Mammary epithelial cell (primary cell): ENCODE measurements at regions not wholly inside any gene's neighbourhood (a gene's known extent, or its start where the extent isn't known, plus 50 kb on each side); places are given as distances from the start of the nearest gene placed in this dataset.

Experiments used
- CTCF ChIP-seq, 2 donors: IDR thresholded peaks in 1 of 2; conservative IDR thresholded peaks in 1 of 2; 2 replicates each; pipeline ENCODE4 v1.5.1; 2011 to 2012; ENCODE audit warnings: inconsistent platforms in 2 of 2, low read length in 2 of 2, mild to moderate bottlenecking in 2 of 2, control low read depth in 1 of 2, low read depth in 1 of 2; ENCODE audit not compliant: insufficient read depth in 1 of 2; ENCODE audit errors: extremely low read depth in 1 of 2
- EZH2 ChIP-seq: IDR thresholded peaks from 2 replicates; pipeline ENCODE4 v1.6.1; 2012; ENCODE audit warnings: low read length, inconsistent platforms, borderline replicate concordance

GRCh38 chr11:113526521-113526920 is 51.3 kb upstream of the DRD2 start:
- TF ChIP-seq CTCF (conservative IDR thresholded peaks at IDR 0.05 in 1 of 2, IDR thresholded peaks at IDR 0.05 in 1 of 2; ENCODE audit: extremely low read depth in 1 of 2, insufficient read depth in 1 of 2, low read depth in 1 of 2, low read length in 2 of 2) (no peak), EZH2 (no peak)
